ENCODE measurements at regions not wholly inside any gene's neighbourhood (a gene's known extent, or its start where the extent isn't known, plus 50 kb on each side); places are given as distances from the start of the nearest gene placed in this dataset.
"Not testable (repeated sequence)": the region's sequence is repeated elsewhere in the genome, so short reads cannot be mapped to it uniquely, and the experiment has no call there.

GRCh38 chr3:127417709-127418559 lies 130.1 kb upstream of the PRR20G start:
- H3K27ac Mint-ChIP-seq = no peak overlapping the region
- H3K27me3 Mint-ChIP-seq = peaks cover 63% of the 10 kb centered on the region
- H3K9me3 Mint-ChIP-seq = no peaks in the 10 kb centered on the region
- H3K36me3 Mint-ChIP-seq = no peaks in the 10 kb centered on the region
- no peak overlapping the region for H3K4me3 Mint-ChIP-seq
- DNase-seq (ENCODE audit: extremely low spot score, unreplicated experiment) = no peak
- no peak for TF ChIP-seq CTCF (conservative IDR thresholded peaks at IDR 0.05)
- H3K4me1 Mint-ChIP-seq (ENCODE audit: unreplicated experiment) = no peaks in the 10 kb centered on the region

DNA sequence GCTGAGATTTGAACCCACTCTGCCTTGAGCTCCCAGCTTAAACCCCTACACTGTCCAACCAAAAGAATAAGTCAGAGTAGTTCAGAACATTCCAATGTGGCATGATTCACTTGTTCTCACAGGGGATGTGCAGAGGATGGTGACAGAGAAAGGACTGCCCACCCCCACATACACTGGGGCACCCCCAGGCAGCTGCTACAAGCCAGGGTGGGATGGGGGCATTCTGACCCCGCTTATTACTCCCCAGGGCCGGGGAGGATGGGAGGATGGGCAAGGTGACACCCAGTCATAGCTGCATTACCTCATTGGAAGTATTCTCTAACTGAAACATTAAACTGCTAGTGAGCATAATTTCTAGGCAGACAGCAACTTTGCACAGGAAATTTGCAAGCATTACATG lies 126.0 kb upstream of the PRR20G start:
- Mint-ChIP-seq H3K4me3 (no peak overlapping the region), H3K27ac (no peak overlapping the region), H3K36me3 (no peaks in the 10 kb centered on the region), H3K4me1 (ENCODE audit: unreplicated experiment) (no peaks in the 10 kb centered on the region), H3K9me3 (no peaks in the 10 kb centered on the region), H3K27me3 (peaks cover 47% of the 10 kb centered on the region)
- no peak for DNase-seq (ENCODE audit: extremely low spot score, unreplicated experiment)
- no peak for TF ChIP-seq CTCF (conservative IDR thresholded peaks at IDR 0.05)

- no peak for TF ChIP-seq CTCF (conservative IDR thresholded peaks at IDR 0.05)
- H3K4me3 Mint-ChIP-seq = no peak overlapping the region
- no peaks in the 10 kb centered on the region for H3K9me3 Mint-ChIP-seq
- no peaks in the 10 kb centered on the region for H3K36me3 Mint-ChIP-seq
- DNase-seq (ENCODE audit: extremely low spot score, unreplicated experiment) = no peak
- H3K27me3 Mint-ChIP-seq = peaks cover 41% of the 10 kb centered on the region
- H3K4me1 Mint-ChIP-seq (ENCODE audit: unreplicated experiment) = no peaks in the 10 kb centered on the region
- no peak overlapping the region for H3K27ac Mint-ChIP-seq
These were observed 125.5 kb upstream of the PRR20G start for GRCh38 chr3:127413318-127413673.

GRCh38 chr3:127412578-127413317 lies 124.9 kb upstream of the PRR20G start:
- no peak overlapping the region for H3K27ac Mint-ChIP-seq
- H3K36me3 Mint-ChIP-seq = no peaks in the 10 kb centered on the region
- TF ChIP-seq CTCF (conservative IDR thresholded peaks at IDR 0.05) = no peak
- H3K4me3 Mint-ChIP-seq = no peak overlapping the region
- H3K4me1 Mint-ChIP-seq (ENCODE audit: unreplicated experiment) = peaks cover 4% of the 10 kb centered on the region
- peaks cover 39% of the 10 kb centered on the region for H3K27me3 Mint-ChIP-seq
- DNase-seq (ENCODE audit: extremely low spot score, unreplicated experiment) = no peak
- no peaks in the 10 kb centered on the region for H3K9me3 Mint-ChIP-seq

DNA sequence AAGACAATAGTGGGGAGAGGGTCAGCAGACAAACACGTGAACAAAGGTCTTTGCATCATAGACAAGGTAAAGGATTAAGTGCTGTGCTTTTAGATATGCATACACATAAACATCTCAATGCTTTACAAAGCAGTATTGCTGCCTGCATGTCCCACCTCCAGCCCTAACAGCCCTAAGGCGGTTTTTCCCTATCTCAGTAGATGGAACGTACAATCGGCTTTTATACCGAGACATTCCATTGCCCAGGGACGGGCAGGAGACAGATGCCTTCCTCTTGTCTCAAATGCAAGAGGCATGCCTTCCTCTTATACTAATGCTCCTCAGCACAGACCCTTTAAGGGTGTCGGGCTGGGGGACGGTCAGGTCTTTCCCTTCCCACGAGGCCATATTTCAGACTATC lies 124.0 kb upstream of the PRR20G start:
- not testable (repeated sequence) for H3K27ac Mint-ChIP-seq; H3K36me3 Mint-ChIP-seq; DNase-seq (ENCODE audit: extremely low spot score, unreplicated experiment); H3K4me3 Mint-ChIP-seq; H3K9me3 Mint-ChIP-seq; H3K4me1 Mint-ChIP-seq (ENCODE audit: unreplicated experiment)
- peaks cover 36% of the 10 kb centered on the region for H3K27me3 Mint-ChIP-seq

GRCh38 chr3:127411083-127411727 lies 123.4 kb upstream of the PRR20G start:
- Mint-ChIP-seq H3K27ac (no peak overlapping the region), H3K27me3 (peaks cover 32% of the 10 kb centered on the region), H3K9me3 (no peaks in the 10 kb centered on the region), H3K36me3 (no peaks in the 10 kb centered on the region), H3K4me1 (ENCODE audit: unreplicated experiment) (peaks cover 7% of the 10 kb centered on the region), H3K4me3 (no peak overlapping the region)
- TF ChIP-seq CTCF (conservative IDR thresholded peaks at IDR 0.05) = no peak
- no peak for DNase-seq (ENCODE audit: extremely low spot score, unreplicated experiment)
